GM21390 (cell line): ENCODE measurements at regions not wholly inside any gene's neighbourhood (a gene's known extent, or its start where the extent isn't known, plus 50 kb on each side); places are given as distances from the start of the nearest gene placed in this dataset.
A peak's percentile ranks its signal among the peaks of the same experiment; 100 is the strongest.

ENCODE experiments used
- ATAC-seq: cut with Tn5 transposase; IDR thresholded peaks from one replicate; pipeline ENCODE4 v1.9.1; 2021; ENCODE audit not compliant: unreplicated experiment

DNA sequence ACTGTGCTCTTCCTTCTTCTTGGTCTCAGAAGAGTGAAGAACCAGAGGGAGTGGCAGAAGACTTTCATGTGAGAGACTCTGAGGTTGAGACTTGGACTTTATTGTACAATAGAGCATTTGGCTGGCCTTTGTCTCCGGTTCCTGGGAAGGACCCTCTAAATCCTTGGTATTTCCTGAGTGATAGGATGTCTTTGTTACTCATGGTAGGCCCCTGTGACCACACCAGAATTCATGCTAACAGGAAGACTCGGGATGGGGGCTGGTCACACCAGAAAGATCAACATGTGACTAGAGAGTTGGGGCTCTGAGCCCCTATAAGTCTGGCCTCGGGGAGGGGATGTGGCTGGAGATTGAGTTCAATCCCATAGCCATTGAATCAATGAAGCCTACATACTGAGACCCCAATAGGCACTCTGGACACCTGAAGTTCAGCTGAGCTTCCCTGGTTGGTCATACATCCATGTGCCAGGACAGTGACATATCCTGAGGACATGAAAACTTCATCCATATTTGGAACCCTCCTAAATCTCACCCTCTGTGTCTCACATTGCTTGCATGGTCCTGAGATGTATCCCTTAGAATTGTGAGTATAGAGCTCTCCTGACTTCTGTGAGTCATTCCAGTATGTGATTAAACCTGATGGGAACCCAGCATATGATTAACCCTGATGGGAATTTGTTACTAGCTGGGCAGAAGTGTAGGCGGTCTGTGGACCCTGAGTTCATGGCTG lies 201.7 kb downstream of the GADD45G start:
- ATAC-seq, result no peak

DNA sequence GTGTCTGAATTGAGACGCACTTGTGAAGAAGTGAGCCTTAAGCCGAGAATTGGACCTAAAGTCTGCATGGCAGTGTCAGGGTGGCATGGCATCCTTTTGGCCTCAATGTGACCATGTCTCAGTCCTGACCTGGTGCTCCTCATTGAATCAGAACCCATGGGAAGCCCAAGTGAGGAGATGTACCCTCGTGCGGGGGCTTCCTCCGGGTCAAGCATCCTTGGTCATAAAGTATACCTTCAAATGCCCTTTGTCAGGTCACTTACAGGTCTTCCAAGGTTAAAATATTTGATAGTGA lies 202.2 kb downstream of the GADD45G start:
- no peak for ATAC-seq

DNA sequence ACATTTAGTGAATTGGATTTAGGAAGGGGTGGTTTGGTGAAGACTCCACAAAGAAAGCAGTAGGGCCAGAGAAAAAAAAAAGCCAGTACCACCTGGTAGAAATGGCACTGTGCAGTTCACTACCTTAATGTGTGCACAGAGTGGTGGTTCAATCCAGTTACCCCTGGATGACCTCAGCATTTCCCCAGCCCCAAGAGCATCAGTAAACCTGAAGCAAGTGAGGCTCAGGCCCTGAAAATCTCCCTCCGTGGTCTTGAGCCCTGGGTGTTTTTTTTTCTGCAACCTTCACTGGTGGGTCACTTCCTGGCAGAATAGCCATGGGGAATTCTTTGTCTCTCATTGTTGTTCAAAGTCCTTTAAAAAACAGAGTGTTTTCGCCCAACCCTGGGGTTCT lies 202.9 kb downstream of the GADD45G start:
- no peak for ATAC-seq

DNA sequence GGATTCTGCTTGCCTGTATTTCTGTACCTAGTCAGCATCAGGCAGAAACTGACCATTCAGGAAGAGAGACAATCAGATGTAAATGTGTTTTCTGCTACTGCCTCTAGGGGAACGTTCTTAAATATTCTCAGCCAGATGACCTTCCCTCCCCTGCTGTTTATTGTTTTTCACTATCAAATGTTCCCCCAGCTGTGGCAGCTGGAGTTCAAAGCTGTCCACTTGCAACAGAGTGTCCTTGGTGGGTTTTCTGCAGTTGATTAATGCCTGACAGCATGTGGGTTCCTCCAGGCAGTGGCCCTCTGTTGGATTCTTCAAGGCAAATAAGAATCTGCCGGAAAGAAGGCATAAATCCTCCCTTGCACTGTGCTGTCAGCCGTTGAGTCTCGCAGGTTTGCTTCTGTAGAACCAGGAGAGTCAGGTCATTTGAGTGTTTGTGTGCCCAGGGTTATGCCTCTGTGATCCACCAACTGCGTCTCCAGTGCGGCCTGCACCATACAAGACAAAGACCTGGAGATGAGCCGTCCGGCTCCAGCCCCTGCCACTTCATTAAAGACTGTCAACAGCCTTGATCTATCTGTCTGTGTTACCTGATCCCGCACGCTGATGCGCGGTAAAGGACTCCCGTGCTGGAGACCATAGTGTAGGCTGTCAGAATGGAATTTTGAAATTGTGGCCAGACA lies 203.4 kb downstream of the GADD45G start:
- ATAC-seq, result no peak

DNA sequence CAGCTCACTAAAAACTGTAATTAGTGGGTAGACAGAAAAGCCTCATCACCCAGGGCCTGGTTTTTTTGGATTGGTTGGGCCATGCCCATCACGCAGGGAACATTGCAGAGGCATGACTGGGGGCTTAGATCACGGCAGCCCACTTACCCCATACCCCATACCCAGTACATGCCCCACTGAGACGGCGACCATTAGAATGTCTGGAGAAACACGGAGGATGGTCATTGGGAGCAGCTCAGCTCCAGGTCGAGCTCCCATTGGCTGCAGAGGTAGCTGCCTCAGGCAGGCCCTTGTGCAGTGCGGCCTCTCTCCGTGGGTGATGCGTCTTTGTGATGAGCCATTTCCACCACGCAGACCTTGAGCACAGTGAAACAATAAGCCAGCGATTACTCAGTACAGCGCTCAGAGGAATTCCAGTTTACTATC lies 204.0 kb downstream of the GADD45G start:
- no peak for ATAC-seq

DNA sequence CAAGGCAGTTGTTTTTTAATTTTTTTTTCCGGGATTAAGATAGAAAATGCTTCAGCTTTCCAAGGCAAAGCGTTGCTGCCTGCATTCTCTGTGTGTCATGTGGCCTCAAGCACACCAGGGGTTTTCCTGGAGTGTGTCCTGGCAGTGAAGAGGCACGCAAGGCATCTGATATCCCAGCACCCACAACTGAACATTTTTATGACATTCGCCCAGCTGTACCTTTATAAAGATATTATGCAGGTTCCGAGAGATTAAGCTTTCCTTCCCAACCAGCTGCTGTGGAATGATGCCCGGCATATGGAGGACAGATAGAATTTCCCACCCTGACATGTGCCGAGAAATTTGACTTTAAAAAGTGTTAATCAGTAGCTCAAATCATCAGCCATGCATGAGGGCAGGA lies 205.6 kb downstream of the GADD45G start:
- no peak for ATAC-seq

DNA sequence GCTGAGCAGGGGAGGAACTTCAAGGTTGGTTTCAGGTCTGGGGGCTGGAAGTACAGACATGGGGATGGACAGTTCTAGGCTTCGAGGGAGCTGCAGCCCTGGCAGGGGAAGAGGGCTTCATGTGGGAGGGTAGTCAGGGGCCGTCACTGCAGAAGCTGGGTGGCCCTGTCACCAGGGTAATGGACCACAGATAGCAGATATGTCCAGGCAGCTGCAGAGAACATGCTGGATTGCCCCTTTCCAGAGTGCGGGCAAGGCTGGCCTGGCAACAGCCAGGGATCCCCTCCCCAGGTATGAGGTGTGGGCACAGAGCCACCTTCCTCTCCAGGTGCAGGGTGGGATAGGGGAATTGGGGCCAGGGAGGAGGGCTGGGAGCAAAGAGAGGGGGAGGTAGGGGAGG lies 206.5 kb downstream of the GADD45G start:
- no peak for ATAC-seq

DNA sequence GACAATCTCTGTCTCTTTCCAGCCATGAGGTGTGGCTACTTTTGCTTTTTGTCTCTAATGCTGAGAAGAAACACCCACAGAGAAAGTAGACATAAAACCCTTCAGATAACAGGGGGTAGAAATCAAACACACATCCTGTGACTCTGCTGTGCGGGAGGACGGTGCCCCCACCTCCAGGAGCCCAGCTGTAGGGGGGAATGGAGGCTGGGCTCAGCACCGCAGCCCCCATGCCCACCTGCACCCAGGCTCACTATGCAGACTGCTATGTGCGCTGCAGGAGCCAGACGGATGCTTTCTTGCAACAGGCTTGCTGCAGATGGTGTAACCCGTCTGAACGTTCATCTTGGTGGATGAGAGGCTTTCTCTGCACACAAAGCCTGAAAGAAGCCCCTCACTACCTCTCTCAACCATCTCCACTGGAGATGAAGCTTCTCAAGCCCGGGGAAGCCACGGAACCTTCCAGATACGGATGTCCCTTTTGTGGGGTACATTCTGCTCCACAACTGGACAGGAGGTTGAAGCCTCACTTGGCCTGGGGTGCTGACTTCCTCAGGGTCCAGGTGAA lies 207.2 kb downstream of the GADD45G start:
- no peak for ATAC-seq

DNA sequence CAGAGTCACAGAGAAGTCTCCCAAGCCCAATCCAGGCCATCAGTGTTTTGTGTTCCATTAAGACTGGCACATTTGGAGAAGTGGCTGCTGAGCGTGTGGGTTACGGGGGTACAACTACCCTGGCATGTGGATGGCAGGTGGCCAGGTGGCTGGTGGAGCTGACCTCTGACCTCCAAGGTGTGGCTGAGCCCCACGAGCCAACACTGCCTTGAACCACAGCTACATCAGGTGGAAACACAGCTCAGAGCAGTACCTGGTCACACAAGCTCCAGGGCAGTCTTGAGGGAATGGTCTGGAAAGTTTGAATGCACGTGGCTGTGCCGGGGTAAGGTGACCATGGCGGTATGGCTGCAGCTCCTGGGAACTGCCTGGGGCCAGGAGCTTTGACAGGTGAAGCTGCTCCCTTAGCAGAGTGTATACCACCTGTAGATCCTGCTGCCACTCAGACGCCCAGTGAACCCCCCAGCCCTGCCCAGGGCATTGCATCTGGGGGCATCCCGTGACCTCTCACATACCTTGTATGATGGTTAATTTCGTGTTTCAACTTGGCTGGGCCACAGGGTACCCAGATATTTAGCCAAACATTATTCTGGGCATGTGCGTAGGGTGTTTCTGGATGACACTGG lies 207.9 kb downstream of the GADD45G start:
- ATAC-seq, result no peak

DNA sequence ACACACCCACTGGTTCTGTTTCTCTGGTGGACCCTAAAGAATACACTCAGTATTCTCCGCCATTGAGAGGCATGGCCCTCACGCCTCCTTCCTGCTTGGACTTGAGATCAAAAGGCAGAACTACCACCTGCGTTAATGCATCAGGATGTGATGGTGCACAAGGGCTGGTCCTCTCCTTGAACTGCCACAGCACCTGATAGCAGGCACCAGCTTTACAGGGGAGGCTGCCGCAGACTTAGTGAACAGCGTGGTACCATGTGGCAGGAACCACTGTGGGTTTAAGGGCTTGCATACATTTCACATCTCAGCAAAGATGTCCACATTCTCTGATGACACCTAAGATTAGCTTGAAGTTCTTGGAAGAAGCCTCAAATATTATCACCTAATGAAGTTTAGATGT lies 208.7 kb downstream of the GADD45G start:
- ATAC-seq, result no peak

DNA sequence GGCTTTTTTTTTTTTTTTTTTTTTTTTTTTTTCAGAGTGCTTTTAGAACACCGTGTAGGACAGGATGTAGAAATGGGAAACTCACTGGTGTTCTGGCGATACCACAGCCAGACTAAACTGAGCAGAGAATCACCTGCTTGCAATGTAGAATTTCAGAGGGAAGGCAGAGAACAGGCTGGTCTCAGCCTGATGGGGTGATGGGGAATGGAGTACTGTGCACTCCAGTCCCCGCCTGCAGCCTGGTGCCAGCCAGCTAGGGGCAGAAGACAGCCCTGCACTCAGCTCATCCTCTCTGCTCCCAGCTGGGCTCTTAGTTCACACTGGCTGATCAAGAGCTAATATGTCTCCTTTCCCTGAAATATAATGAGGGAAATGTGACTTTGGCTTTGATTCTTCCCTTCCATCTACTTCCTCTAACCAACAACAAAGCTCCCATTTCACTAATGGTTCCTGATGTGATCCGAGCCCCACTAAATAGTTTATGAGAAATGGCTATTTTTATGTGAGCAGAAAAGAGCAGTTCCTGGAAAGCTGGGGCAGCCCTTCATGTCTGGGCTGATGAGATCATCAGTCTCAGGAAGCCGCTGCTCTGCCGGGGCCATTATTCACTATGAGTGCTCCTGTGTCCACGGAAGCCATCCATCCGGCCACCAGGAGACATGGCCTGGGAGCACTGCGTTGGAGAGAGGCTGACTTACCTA lies 209.7 kb downstream of the GADD45G start:
- ATAC-seq, result no peak

DNA sequence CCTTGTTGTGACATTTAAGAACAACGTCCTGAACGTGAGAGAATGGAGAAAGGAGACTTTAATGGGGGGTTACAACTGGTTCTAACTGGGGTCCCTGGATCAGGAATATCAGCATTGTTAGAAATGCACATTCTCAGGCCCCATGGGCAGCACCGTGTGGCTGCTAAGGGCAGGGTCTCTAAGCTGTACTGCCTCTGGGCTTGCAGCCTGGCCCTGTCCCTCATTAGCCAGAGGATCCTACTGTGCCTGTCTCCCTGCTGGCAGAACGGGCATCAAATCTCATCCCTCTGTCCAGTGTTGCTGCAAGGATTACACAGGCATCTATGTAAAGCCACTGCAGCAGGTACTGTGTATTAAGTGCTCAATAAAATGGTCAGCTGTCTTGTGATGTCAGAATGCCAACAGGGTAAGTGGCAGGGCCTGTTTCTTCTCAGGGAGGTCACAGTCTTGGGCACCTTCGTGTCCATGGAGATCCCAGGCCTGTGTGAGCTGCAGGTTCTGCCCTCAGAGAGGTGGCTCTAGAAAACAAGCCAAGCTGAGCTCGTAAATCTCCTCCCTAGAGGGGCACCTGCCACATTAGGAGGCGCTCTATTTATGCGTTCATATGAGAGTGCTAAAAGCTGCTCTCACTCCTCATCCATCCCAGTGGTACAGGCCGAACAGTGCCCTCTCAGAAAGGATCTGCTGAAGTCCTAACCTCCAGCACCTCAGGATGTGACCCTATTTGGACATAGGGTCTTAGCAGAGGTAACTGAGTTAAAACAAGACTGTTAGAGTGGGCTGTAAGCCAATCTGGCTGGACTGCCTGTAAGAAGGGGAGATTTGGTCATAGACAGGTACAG lies 210.5 kb downstream of the GADD45G start:
- ATAC-seq, result peak; percentile 41

DNA sequence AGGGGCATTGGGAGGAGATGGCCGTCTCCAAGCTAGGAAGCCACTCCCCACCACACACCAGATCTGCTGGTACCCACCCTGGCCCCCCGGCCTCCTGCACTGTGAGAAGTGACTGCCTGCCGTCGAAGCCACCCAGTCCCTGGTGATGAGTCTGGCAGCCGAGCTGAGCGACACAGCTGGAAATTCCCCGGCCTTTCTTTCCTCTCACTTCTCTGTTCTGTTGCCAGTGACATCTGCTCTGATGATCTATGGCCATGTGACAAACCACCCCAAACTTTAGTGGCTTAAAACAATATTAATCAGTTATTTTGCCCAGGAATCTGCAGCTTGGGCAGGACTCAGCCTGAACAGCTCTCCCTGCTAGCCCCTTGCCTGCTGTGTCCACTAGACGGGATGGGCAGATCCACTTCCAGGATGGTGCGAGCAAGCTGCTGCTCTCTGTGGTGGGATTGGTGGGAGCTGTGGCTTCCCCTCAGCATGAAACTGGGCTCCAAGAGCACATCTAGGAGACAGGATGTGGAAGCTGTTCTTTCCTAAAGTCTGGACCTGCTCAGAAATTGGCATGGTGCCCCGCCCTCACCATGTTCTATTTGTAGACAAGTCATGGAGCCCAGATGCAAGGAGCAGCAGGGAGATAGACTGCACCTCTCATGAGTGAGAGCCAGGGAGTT lies 211.2 kb downstream of the GADD45G start:
- ATAC-seq, result peak; percentile 87

DNA sequence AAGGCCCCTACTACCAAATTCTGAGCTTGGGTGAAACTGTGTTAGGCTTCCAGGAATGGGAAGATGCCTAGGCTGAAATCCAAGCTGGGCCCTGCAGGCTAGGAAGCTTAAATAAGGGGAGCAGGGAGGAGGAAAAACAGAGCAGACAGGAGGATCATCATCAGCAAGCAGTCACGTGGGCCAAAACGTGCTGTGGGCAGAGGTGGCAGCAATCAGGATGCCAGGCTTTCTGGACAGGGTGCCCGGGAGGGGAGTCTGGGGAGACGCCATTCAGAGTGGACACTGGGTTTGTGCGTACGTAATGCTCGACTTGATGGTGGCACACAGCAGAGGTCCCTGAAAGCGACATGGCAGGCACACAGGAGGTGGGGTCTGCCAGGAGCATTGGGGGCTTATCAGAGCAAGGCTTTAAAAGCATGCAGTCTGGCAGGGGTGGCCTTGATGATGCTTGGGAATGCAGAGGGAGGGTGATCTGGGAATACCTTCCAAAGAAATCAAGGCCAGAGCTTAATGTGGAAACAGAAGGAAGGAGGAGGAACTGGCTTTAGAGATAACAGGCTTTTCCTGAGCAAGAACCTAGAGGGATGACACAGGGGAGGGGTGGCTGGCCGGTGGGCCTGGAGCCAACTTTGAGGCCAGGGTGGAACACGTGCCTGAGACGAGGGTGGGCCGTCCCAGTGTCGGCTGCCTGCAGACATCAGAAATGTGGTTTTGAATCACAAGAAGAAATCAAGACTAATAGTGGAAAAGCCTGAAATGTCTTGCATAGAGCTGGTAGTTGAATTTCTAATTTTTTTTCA lies 212.5 kb downstream of the GADD45G start:
- no peak for ATAC-seq

DNA sequence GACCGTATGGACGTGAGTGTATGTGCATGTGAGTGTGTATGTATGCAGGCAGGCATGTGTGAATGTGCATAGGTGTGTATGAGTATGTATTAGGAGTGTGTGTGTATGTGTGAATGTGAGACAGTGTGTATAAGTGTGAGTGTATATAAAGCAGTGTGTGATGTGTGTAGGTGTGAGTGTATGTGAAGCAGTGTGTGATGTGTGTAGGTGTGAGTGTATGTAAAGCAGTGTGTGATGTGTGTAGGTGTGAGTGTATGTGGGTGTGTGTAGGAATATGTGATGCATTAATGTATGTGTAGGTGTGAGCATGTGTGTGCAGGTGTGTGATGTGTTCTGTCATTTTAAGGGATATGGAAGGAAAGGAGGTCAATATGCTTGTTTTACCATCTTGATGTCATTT lies 215.5 kb downstream of the GADD45G start:
- ATAC-seq, result no peak

DNA sequence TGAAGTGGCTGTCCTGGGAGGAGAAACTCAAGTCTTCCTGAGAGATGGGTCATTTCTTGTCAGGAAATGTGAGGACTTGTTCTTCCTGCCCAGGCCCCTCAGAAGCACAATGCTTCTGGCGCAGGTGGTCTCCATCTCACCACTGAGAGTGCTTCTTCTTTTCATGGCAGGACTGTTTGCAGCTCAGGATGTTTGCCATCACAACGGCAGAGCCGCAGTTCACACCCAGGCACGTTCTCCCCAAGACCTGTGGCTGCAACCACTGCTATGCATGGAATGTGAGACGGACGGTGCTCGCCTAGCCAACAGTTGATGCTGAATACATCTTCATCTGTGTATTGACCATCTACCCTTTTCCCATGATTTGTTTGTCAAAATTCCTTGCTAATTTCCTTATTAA lies 216.3 kb downstream of the GADD45G start:
- ATAC-seq, result no peak

DNA sequence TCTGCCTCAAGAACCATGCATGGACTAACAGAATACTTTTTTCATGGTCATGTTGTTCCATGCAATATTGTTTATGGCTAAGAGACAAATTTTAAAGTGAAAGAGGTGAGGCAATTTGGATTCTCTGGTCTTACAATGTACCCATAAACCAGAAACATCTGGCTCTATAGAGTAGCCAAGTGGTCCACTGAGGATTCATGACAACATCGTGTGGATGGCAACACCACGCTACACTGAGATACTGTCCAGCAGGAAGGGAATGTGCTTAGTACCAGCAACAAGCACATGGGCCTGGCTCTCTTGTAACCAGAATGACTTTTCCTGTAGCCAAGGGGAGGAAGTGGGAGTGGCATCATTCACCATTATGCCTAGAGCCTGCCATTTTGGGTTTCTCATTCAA lies 218.2 kb downstream of the GADD45G start:
- ATAC-seq, result no peak

DNA sequence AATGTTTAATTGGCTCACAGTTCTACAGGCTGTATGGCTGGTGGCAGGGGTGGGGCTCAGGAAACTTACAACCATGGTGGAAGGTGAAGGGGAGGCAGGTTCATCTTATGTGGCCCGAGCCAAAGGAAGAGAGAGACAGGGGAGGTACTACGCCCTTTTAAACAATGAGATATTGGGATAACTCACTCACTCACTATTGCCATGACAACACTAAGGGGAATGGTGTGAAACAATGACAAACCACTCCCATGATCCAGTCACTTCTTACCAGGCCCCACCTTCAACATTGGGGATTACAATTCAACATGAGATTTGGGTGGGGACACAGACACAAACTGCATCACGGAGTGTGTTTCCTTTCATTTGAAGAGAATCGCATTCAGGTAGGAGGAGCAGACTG lies 220.9 kb downstream of the GADD45G start:
- ATAC-seq, result no peak

DNA sequence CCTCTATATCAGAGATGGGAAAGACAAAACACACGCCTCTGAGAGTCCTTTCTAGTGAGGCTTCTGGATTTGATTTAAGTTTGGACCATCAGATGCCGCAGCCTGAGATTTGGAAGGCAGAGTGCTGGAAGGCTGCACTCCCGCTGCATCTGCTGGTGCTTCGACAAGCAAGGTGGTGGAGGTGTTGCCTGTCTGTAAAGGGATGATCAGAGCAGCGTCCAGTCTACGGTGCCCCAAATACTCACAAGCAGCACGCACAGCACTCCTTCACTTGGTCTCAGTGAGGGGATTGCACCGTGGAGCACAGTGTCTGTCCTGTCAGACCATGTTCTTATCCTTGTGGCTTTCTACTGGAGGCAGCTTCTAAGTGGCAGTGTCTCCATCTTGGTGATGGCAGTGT lies 221.4 kb downstream of the GADD45G start:
- ATAC-seq, result no peak
